ENCODE measurements at regions not wholly inside any gene's neighbourhood (a gene's known extent, or its start where the extent isn't known, plus 50 kb on each side); places are given as distances from the start of the nearest gene placed in this dataset.
"Not testable (repeated sequence)": the region's sequence is repeated elsewhere in the genome, so short reads cannot be mapped to it uniquely, and the experiment has no call there.

DNA sequence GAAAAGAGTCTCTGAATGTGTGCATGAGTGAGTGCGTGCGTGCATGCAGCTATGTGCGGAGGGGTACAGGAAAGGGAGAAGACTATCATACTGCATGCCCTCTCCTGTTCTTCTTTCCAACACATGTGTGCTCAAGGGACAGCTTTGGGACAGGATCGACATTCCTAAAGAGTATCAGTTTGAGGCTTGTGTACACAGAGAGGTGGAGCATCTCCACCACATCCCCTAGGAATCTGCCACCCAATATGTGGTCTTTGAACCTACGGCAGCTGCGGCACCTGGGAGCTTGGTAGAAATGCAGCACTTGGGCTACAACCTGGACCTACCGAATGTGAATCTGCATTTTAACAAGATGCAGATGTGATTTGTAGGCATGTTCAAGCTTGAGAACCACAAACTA, 132.3 kb upstream of the GLRA1 start:
- Histone ChIP-seq H3K27me3 (no peaks in the 10 kb centered on the region), H3K9me3 (no peaks in the 10 kb centered on the region), H3K4me1 (no peaks in the 10 kb centered on the region), H3K27ac (no peak overlapping the region), H3K36me3 (no peaks in the 10 kb centered on the region), H3K4me3 (no peak overlapping the region)
- ATAC-seq (ENCODE audit: low FRiP score in 2 of 2) (no peak), DNase-seq (no peak)
- TF ChIP-seq EP300 (IDR thresholded peaks at IDR 0.05) (no peak), POLR2A (IDR thresholded peaks at IDR 0.05) (no peak), POLR2AphosphoS5 (IDR thresholded peaks at IDR 0.05) (no peak)
- TF ChIP-seq, protein P1, sequence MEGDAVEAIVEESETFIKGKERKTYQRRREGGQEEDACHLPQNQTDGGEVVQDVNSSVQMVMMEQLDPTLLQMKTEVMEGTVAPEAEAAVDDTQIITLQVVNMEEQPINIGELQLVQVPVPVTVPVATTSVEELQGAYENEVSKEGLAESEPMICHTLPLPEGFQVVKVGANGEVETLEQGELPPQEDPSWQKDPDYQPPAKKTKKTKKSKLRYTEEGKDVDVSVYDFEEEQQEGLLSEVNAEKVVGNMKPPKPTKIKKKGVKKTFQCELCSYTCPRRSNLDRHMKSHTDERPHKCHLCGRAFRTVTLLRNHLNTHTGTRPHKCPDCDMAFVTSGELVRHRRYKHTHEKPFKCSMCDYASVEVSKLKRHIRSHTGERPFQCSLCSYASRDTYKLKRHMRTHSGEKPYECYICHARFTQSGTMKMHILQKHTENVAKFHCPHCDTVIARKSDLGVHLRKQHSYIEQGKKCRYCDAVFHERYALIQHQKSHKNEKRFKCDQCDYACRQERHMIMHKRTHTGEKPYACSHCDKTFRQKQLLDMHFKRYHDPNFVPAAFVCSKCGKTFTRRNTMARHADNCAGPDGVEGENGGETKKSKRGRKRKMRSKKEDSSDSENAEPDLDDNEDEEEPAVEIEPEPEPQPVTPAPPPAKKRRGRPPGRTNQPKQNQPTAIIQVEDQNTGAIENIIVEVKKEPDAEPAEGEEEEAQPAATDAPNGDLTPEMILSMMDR (IDR thresholded peaks at IDR 0.05), result no peak
- 84 to 87% methylated on average over 6 to 7 of the region's 7 CpGs for WGBS, 2 donors

DNA sequence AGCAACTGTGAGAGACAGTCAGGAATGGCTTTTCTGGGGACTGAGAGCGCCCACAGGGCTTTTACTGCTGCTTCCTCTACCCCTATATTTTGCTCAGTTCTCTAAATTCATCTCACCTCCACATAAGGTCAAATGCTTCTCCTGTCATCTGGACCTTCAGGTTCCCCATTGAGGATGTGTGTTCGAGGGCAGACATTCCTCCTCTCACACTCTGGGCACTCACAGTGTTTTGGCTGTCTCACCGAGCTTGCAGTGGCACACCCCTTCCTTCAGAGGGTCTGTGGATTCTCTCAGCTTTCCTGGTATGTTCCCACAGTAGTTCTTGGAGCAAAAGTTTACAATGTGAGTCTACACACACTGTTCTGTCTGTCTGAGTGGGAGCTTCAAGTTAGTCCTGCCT, 127.8 kb upstream of the GLRA1 start:
- peaks cover 0 to 6% (median 0%) of the 10 kb centered on the region in 4 donors for H3K9me3 ChIP-seq
- H3K36me3 ChIP-seq, result no peaks in the 10 kb centered on the region
- no peak overlapping the region for H3K4me3 ChIP-seq
- no peak overlapping the region for H3K27ac ChIP-seq
- 54 to 58% methylated on average over 3 of the region's 3 CpGs for WGBS, 2 donors
- TF ChIP-seq EP300 (IDR thresholded peaks at IDR 0.05) (no peak), POLR2AphosphoS5 (IDR thresholded peaks at IDR 0.05) (no peak), POLR2A (IDR thresholded peaks at IDR 0.05) (no peak)
- TF ChIP-seq, protein P1 (IDR thresholded peaks at IDR 0.05), result no peak
- DNase-seq (no peak), ATAC-seq (ENCODE audit: low FRiP score in 2 of 2) (no peak)
- H3K4me1 ChIP-seq, result no peaks in the 10 kb centered on the region
- H3K27me3 ChIP-seq, result no peaks in the 10 kb centered on the region

DNA sequence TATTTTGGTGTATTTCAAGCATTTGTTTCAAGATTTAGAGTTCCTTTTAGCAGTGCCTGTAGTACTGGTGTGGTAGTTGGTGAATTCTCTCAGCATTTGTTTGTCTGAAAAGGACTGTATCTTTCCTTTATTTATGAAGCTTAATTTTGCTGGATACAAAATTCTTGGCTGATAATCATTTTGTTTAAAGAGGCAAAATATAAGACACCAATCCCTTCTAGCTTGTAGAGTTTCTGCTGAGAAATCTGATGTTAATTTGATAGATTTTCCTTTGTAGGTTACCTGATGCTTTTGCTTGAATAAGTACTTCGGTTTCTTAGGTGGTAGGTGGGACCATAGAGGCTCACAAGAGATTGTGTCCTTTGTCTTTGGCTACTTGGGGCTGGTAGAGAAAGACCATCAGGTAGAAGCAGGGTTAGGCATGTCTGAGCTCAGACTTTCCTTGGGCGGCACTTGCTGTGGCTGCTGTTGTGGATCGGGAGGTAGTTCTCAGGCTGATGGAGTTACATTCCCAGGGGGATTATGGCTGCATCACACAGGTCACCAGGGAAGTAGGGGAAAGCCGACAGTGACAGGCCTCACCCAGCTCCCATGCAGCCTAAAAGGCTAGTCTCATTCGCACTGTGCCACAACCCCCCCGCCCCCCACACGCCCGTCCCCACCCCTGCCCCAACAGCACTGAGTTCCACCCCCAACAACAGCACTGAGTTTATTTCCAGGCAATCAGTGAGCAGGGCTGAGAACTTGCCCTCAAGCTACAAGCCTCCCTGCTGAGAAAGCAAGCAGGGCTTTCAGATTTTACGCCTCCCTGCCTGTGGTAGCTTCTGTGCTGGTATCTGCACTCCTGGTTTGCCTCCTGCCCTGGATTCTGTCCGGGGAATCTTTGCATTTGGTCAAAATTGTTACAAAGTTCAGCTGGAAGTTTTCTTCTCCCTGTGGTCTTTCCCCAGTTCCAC, 127.1 kb upstream of the GLRA1 start:
- Histone ChIP-seq H3K27me3 (no peaks in the 10 kb centered on the region), H3K36me3 (no peaks in the 10 kb centered on the region), H3K9me3 (peaks cover 0 to 6% (median 0%) of the 10 kb centered on the region in 4 donors), H3K4me3 (no peak overlapping the region), H3K27ac (no peak overlapping the region), H3K4me1 (no peaks in the 10 kb centered on the region)
- no peak for DNase-seq
- TF ChIP-seq, protein P1 (IDR thresholded peaks at IDR 0.05), result no peak
- TF ChIP-seq EP300 (IDR thresholded peaks at IDR 0.05) (no peak), POLR2A (IDR thresholded peaks at IDR 0.05) (no peak), POLR2AphosphoS5 (IDR thresholded peaks at IDR 0.05) (no peak)
- 50 to 58% methylated on average over 5 of the region's 10 CpGs for WGBS, 2 donors
- no peak for ATAC-seq (ENCODE audit: low FRiP score in 2 of 2)

DNA sequence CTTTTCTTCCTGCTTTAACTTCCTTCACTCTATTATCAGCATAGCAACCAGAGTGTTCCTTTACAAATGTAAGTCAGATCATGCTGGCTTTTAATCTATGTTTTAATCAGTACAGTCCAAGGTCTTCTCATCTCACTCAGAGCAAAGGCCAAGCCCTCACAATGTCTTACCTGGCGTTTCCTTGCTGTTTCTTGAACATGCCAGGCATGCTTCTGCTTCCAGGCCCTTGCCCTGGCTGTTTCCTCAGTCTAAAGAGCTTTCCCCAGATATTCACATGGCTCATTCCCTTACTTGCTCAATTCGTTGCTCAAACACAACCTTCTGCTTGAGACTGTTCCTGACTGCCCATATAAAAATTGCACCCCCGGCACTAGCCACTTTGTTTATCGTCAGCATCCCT, 121.7 kb upstream of the GLRA1 start:
- no peaks in the 10 kb centered on the region for H3K27me3 ChIP-seq
- no peak for TF ChIP-seq POLR2AphosphoS5 (IDR thresholded peaks at IDR 0.05)
- no peak for TF ChIP-seq POLR2A (IDR thresholded peaks at IDR 0.05)
- TF ChIP-seq, protein P1 (IDR thresholded peaks at IDR 0.05), result no peak
- no peak for TF ChIP-seq EP300 (IDR thresholded peaks at IDR 0.05)
- peaks cover 0 to under 1% (median 0%) of the 10 kb centered on the region in 4 donors for H3K9me3 ChIP-seq
- WGBS, 2 donors, result 41 to 52% methylated on average over 4 of the region's 4 CpGs
- H3K27ac ChIP-seq, result no peak overlapping the region
- DNase-seq, result no peak
- H3K4me1 ChIP-seq, result no peaks in the 10 kb centered on the region
- no peaks in the 10 kb centered on the region for H3K36me3 ChIP-seq
- no peak for ATAC-seq (ENCODE audit: low FRiP score in 2 of 2)
- no peak overlapping the region for H3K4me3 ChIP-seq

DNA sequence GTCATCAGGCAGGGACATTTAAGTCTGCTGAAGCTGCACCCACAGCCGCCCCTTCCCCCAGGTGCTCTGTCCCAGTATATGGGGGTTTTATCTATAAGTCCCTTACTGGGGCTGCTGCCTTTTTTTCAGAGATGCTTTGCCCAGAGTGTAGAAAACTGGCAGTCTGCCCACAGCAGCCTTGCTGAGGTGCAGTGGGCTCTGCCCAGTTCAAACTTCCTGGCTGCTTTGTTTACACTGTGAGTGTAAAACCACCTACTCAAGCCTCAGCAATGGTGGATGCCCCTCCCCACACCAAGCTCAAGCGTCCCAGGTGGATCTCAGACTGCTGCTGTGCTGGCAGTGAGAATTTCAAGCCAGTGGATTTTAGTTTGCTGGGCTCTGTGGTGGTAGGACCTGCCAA, 114.2 kb upstream of the GLRA1 start:
- not testable (repeated sequence) for ATAC-seq (ENCODE audit: low FRiP score in 2 of 2); H3K4me3 ChIP-seq; H3K27ac ChIP-seq; H3K27me3 ChIP-seq; H3K36me3 ChIP-seq; H3K4me1 ChIP-seq; H3K9me3 ChIP-seq
- DNase-seq, result peak in 1 of 2 donors; percentile 32
- 50% methylated on average over 2 of the region's 2 CpGs; no CpG with 5 or more reads in 1 of the 2 donors for WGBS, 2 donors

DNA sequence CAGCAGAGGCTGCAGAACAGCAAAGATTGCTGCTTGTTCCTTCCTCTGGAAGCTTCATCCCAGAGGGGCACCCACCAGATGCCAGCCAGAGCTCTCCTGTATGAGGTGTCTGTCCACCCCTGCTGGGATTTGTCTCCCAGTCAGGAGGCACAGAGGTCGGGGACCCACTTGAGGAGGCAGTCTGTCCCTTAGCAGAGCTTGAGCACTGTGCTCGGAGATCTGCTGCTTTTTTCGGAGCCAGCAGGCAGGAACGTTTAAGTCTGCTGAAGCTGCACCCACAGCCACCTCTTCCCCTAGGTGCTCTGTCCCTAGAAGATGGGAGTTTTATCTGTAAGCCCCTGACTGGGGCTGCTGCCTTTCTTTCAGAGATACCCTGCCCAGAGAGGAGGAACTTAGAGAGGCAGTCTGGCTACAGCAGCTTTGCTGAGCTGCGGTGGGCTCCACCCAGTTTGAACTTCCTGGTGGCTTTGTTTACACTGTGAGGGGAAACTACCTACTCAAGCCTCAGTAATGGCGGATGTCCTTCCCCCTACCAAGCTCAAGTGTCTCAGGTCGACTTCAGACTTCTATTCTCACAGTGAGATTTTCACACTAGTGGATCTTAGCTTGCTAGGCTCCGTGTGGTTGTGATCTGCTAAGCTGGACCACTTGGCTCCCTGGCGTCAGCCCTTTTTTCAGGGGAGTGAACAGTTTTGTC, 101.8 kb upstream of the GLRA1 start:
- 35 to 75% methylated on average over 3 to 9 of the region's 9 CpGs for WGBS, 2 donors
- ATAC-seq (ENCODE audit: low FRiP score in 2 of 2), result not testable (repeated sequence)

More for the DNA sequence above, 101.8 kb upstream of the GLRA1 start:
- peak in 1 of 2 donors; percentile 58 for DNase-seq
- H3K27me3 ChIP-seq, H3K9me3 ChIP-seq, H3K4me1 ChIP-seq, H3K36me3 ChIP-seq, H3K27ac ChIP-seq, H3K4me3 ChIP-seq: not testable (repeated sequence)
